Neuronal stem cell (in vitro differentiated cells): ENCODE measurements at regions not wholly inside any gene's neighbourhood (a gene's known extent, or its start where the extent isn't known, plus 50 kb on each side); places are given as distances from the start of the nearest gene placed in this dataset.

Experiments used
- DNase-seq: peaks from one replicate; pipeline ENCODE4 v3.0.0-alpha.2; 2013; ENCODE audit warnings: low spot score
- H2AFZ ChIP-seq: one replicate; pipeline ENCODE4 v1.6.1; 2013; ENCODE audit warnings: mild to moderate bottlenecking, low read length, inconsistent platforms
- H2AK5ac ChIP-seq: 2 replicates; pipeline ENCODE4 v1.6.1; 2013; ENCODE audit warnings: low read depth, mild to moderate bottlenecking, inconsistent platforms, low read length, moderate library complexity, mixed read lengths
- H2BK120ac ChIP-seq: 2 replicates; pipeline ENCODE4 v1.6.1; 2013; ENCODE audit warnings: low read depth, mild to moderate bottlenecking, inconsistent platforms, low read length, moderate library complexity, mixed read lengths
- H2BK12ac ChIP-seq: one replicate; pipeline ENCODE4 v1.6.1; 2013; ENCODE audit warnings: low read length, inconsistent platforms
- H2BK15ac ChIP-seq: 2 replicates; pipeline ENCODE4 v1.6.1; 2013; ENCODE audit warnings: mild to moderate bottlenecking, low read length, inconsistent platforms, mixed read lengths
- H2BK5ac ChIP-seq: one replicate; pipeline ENCODE4 v1.6.1; 2013; ENCODE audit warnings: inconsistent platforms, mild to moderate bottlenecking, low read length, moderate library complexity
- H3K14ac ChIP-seq: one replicate; pipeline ENCODE4 v1.6.1; 2013; ENCODE audit warnings: low read length, inconsistent platforms
- H3K18ac ChIP-seq: 2 replicates; pipeline ENCODE4 v1.6.1; 2013; ENCODE audit warnings: low read length, inconsistent platforms
- H3K23ac ChIP-seq: 2 replicates; pipeline ENCODE4 v1.6.1; 2013; ENCODE audit warnings: low read depth, mild to moderate bottlenecking, mixed read lengths, low read length, inconsistent platforms; ENCODE audit not compliant: poor library complexity
- H3K27ac ChIP-seq: replicated peaks from 3 replicates; pipeline ENCODE4 v1.5.1; 2013; ENCODE audit warnings: low read length, inconsistent platforms
- H3K27me3 ChIP-seq, 3 experiments: 2 replicates each; pipeline ENCODE4 v1.6.1; 2013; ENCODE audit warnings: low read length in 3 of 3, mild to moderate bottlenecking in 2 of 3, inconsistent platforms in 1 of 3, low read depth in 1 of 3, mixed read lengths in 1 of 3, moderate library complexity in 1 of 3; ENCODE audit not compliant: control insufficient read depth in 3 of 3, insufficient read depth in 3 of 3
- H3K36me3 ChIP-seq, 2 donors: replicated peaks in 1 of 2; 2 replicates each; pipeline ENCODE4 v1.6.1; 2013; ENCODE audit warnings: low read length in 2 of 2; ENCODE audit not compliant: control insufficient read depth in 2 of 2, insufficient read depth in 2 of 2
- H3K4ac ChIP-seq: 2 replicates; pipeline ENCODE4 v1.6.1; 2013; ENCODE audit warnings: inconsistent platforms, mild to moderate bottlenecking, low read length, moderate library complexity
- H3K4me1 ChIP-seq, 2 donors: 1 replicate in 1 of 2; 2 replicates in 1 of 2; pipeline ENCODE4 v1.6.1; 2013; ENCODE audit warnings: low read length in 2 of 2, low read depth in 1 of 2; ENCODE audit not compliant: control insufficient read depth in 2 of 2, insufficient read depth in 1 of 2
- H3K4me2 ChIP-seq: one replicate; pipeline ENCODE4 v1.6.1; 2013; ENCODE audit warnings: mild to moderate bottlenecking, low read length, inconsistent platforms; ENCODE audit not compliant: insufficient read depth, poor library complexity, severe bottlenecking
- H3K4me3 ChIP-seq, 2 donors: 2 replicates each; pipeline ENCODE4 v1.5.1; 2013; ENCODE audit warnings: low read length in 2 of 2, mild to moderate bottlenecking in 2 of 2, inconsistent platforms in 1 of 2, moderate library complexity in 1 of 2
- H3K79me1 ChIP-seq: one replicate; pipeline ENCODE4 v1.6.1; 2013; ENCODE audit warnings: low read depth, mild to moderate bottlenecking, inconsistent platforms, low read length, moderate library complexity
- H3K9ac ChIP-seq: one replicate; pipeline ENCODE4 v1.6.1; 2013; ENCODE audit warnings: mild to moderate bottlenecking, low read depth, low read length, inconsistent platforms; ENCODE audit not compliant: poor library complexity
- H3K9me3 ChIP-seq, 2 donors: replicated peaks in 1 of 2; 2 replicates each; pipeline versions ENCODE3 to v1.6.1; 2013; ENCODE audit warnings: low read length in 2 of 2, mild to moderate bottlenecking in 2 of 2, inconsistent platforms in 1 of 2, low read depth in 1 of 2, mixed read lengths in 1 of 2, moderate library complexity in 1 of 2; ENCODE audit not compliant: control insufficient read depth in 2 of 2, insufficient read depth in 1 of 2
- H4K8ac ChIP-seq: one replicate; pipeline ENCODE4 v1.6.1; 2013; ENCODE audit warnings: low read depth, mild to moderate bottlenecking, inconsistent platforms, low read length, moderate library complexity
- H4K91ac ChIP-seq: one replicate; pipeline ENCODE4 v1.6.1; 2013; ENCODE audit warnings: low read length, low read depth, mild to moderate bottlenecking, inconsistent platforms; ENCODE audit not compliant: poor library complexity
- WGBS, 2 donors: extraction: QIAGEN DNeasy Blood & Tissue Kit; methylation state at CpG; one replicate each; pipeline ENCODE4 v1.1.7; 2013; ENCODE audit warnings: missing lambda C conversion rate in 2 of 2, mixed read lengths in 1 of 2; ENCODE audit not compliant: insufficient read length in 2 of 2, insufficient replicate concordance in 1 of 2; ENCODE audit errors: extremely low coverage in 2 of 2; 5-methylcytosine and 5-hydroxymethylcytosine counted together

DNA sequence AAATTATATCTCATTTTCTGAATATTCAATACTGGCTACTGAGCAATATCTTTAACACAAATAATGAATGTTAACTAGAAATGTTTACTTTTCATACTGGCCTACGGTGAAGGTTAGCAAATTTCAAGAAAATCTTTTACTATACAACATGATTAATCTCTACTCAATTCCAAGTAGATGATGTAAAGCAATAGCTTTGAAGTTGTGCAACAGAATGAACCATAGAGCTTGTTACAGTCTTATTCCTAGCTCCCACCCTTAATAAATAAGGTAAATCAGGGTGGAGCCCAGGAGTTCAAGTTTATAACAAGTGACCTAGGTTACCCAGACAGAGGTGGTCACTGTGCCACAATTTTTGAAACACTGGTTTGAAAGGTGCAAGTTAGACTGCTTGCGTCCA lies 1678.1 kb downstream of the KCNT2 start:
- WGBS, 2 donors: no CpG with 5 or more reads among the region's 2 CpGs
- H3K23ac ChIP-seq: no peak overlapping the region
- no peak overlapping the region for H4K8ac ChIP-seq
- H3K14ac ChIP-seq: no peak overlapping the region
- H3K18ac ChIP-seq: no peak overlapping the region
- H3K4me2 ChIP-seq: no peak overlapping the region
- no peak overlapping the region for H3K4ac ChIP-seq
- H2BK5ac ChIP-seq: no peak overlapping the region
- H4K91ac ChIP-seq: no peak overlapping the region
- no peaks in the 10 kb centered on the region for H3K36me3 ChIP-seq
- H3K27me3 ChIP-seq: no peaks in the 10 kb centered on the region
- no peak overlapping the region for H3K9ac ChIP-seq
- no peak overlapping the region for H3K4me3 ChIP-seq
- no peak overlapping the region for H2BK120ac ChIP-seq
- no peak overlapping the region for H2AFZ ChIP-seq
- no peaks in the 10 kb centered on the region for H3K79me1 ChIP-seq
- no peaks in the 10 kb centered on the region for H3K9me3 ChIP-seq
- H2AK5ac ChIP-seq: no peak overlapping the region
- no peak overlapping the region for H2BK15ac ChIP-seq
- no peak overlapping the region for H2BK12ac ChIP-seq
- no peak for DNase-seq
- peaks cover 0 to 3% of the 10 kb centered on the region in 2 donors for H3K4me1 ChIP-seq
- H3K27ac ChIP-seq: no peak overlapping the region

DNA sequence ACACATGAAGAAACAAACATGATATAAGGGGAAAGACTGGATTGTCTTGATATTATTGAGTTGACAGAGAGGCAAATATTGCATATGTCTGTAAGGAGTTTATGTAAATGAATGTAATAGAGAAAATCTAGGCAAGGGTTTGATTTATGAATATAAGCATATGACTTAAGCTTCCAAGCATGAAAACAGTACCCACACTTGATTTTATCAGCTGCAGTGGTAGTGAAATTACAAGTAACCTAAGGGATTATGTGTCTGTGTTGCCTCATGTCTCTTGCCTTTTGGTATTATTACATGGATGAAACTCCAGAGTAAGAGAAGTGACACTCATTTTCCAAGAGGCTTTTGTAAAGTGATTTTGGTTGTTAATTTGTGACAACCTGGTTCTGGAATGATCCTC lies 1678.9 kb downstream of the KCNT2 start:
- Histone ChIP-seq H3K4me3 (no peak overlapping the region), H3K4ac (no peak overlapping the region), H3K36me3 (no peaks in the 10 kb centered on the region), H3K27ac (no peak overlapping the region), H3K9me3 (no peaks in the 10 kb centered on the region), H3K9ac (no peak overlapping the region), H2AFZ (no peak overlapping the region), H3K23ac (no peak overlapping the region), H3K4me1 (peaks cover 0 to 3% of the 10 kb centered on the region in 2 donors), H3K4me2 (no peak overlapping the region), H2BK5ac (no peak overlapping the region), H4K8ac (no peak overlapping the region), H3K14ac (no peak overlapping the region), H2BK120ac (no peak overlapping the region), H2BK15ac (no peak overlapping the region), H2AK5ac (no peak overlapping the region), H3K79me1 (no peaks in the 10 kb centered on the region), H3K27me3 (no peaks in the 10 kb centered on the region), H3K18ac (no peak overlapping the region), H2BK12ac (no peak overlapping the region), H4K91ac (no peak overlapping the region)
- DNase-seq: no peak

DNA sequence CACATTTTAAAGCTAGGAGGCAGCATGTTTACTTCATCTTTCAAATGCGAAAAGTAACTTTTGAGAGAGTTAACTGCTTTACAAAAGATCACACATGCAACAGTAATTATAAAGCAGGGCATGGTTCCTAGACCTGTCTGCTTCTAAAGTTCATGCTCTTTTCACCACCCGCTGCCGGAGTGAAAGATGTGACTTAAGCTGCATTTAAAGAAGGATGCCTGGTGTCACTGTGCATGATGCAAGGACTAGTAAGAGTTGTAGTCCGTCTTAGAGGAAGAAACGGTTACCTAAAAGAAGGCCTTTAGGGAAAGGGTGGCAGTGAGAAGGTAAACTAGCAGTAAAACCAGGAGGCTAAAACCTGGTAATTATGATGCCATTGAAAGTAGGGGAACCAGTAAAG lies 1689.1 kb downstream of the KCNT2 start:
- Histone ChIP-seq H3K27ac (no peak overlapping the region), H3K4me1 (peaks cover 0 to 4% of the 10 kb centered on the region in 2 donors), H3K4ac (no peak overlapping the region), H3K9me3 (no peaks in the 10 kb centered on the region), H3K4me2 (no peak overlapping the region), H2BK5ac (no peak overlapping the region), H3K4me3 (no peak overlapping the region), H3K79me1 (no peaks in the 10 kb centered on the region), H2AFZ (no peak overlapping the region), H4K8ac (no peak overlapping the region), H2BK15ac (no peak overlapping the region), H3K27me3 (no peaks in the 10 kb centered on the region), H3K18ac (no peak overlapping the region), H3K14ac (no peak overlapping the region), H4K91ac (no peak overlapping the region), H3K9ac (no peak overlapping the region), H2BK120ac (no peak overlapping the region), H2BK12ac (no peak overlapping the region), H2AK5ac (no peak overlapping the region), H3K23ac (no peak overlapping the region), H3K36me3 (no peaks in the 10 kb centered on the region)
- no peak for DNase-seq
- no CpG with 5 or more reads among the region's 5 CpGs for WGBS, 2 donors

DNA sequence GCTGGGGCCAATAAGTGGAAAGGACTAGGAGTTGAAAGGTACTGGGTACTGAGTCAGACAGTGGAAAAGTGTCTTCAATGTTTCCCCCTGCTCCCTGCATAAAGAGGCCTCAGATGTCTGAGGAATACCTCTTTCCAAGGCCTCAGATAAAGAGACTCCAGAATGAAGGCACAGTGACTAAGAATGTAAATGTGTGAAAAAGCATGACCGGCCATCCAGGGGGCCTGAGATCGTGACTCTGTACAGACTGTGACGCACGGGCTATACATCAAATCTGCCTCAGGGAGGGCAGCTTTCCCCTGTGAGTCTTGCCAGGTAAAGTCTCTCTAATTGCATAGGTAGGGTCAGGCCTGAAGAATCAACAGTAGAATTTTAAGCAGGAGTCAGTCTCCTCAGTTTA lies 1690.5 kb downstream of the KCNT2 start:
- H3K27me3 ChIP-seq: no peaks in the 10 kb centered on the region
- WGBS, 2 donors: no CpG with 5 or more reads among the region's 4 CpGs
- DNase-seq: no peak
- H4K8ac ChIP-seq: no peak overlapping the region
- H2BK12ac ChIP-seq: no peak overlapping the region
- no peak overlapping the region for H3K4ac ChIP-seq
- H2AK5ac ChIP-seq: no peak overlapping the region
- peaks cover 0 to 4% of the 10 kb centered on the region in 2 donors for H3K4me1 ChIP-seq
- no peak overlapping the region for H4K91ac ChIP-seq
- H3K9me3 ChIP-seq: no peaks in the 10 kb centered on the region
- no peak overlapping the region for H2BK5ac ChIP-seq
- H2BK15ac ChIP-seq: no peak overlapping the region
- H3K4me3 ChIP-seq: no peak overlapping the region
- no peak overlapping the region for H3K18ac ChIP-seq
- H3K79me1 ChIP-seq: no peaks in the 10 kb centered on the region
- H3K23ac ChIP-seq: no peak overlapping the region
- no peak overlapping the region for H2BK120ac ChIP-seq
- no peaks in the 10 kb centered on the region for H3K36me3 ChIP-seq
- H3K27ac ChIP-seq: no peak overlapping the region
- H2AFZ ChIP-seq: peak overlapping the region; percentile 45
- H3K14ac ChIP-seq: no peak overlapping the region
- H3K9ac ChIP-seq: no peak overlapping the region
- no peak overlapping the region for H3K4me2 ChIP-seq
